ENCODE measurements at regions not wholly inside any gene's neighbourhood (a gene's known extent, or its start where the extent isn't known, plus 50 kb on each side); places are given as distances from the start of the nearest gene placed in this dataset.
"Not testable (repeated sequence)": the region's sequence is repeated elsewhere in the genome, so short reads cannot be mapped to it uniquely, and the experiment has no call there.

DNA sequence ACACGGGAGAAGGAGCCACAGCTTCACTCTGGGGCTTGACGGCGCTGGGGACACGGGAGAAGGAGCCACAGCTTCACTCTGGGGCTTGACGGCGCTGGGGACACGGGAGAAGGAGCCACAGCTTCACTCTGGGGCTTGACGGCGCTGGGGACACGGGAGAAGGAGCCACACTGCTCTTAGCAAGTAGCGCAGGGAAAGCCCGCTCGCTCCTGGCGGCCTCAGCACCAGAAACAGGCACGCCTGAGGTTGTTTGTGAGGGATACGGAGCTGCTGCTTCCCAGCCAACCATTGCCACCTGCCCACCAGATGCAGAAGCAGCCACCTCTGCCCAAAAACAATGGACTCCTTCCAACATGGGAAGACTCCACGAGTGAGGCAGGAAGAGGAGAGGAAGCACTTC is 244.0 kb upstream of the MGAT5 start:
- TF ChIP-seq, protein P1, sequence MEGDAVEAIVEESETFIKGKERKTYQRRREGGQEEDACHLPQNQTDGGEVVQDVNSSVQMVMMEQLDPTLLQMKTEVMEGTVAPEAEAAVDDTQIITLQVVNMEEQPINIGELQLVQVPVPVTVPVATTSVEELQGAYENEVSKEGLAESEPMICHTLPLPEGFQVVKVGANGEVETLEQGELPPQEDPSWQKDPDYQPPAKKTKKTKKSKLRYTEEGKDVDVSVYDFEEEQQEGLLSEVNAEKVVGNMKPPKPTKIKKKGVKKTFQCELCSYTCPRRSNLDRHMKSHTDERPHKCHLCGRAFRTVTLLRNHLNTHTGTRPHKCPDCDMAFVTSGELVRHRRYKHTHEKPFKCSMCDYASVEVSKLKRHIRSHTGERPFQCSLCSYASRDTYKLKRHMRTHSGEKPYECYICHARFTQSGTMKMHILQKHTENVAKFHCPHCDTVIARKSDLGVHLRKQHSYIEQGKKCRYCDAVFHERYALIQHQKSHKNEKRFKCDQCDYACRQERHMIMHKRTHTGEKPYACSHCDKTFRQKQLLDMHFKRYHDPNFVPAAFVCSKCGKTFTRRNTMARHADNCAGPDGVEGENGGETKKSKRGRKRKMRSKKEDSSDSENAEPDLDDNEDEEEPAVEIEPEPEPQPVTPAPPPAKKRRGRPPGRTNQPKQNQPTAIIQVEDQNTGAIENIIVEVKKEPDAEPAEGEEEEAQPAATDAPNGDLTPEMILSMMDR (IDR thresholded peaks at IDR 0.05), result not testable (repeated sequence)
- not testable (repeated sequence) for TF ChIP-seq POLR2A (IDR thresholded peaks at IDR 0.05)
